Lung (tissue), 11 donors: ENCODE measurements at regions not wholly inside any gene's neighbourhood (a gene's known extent, or its start where the extent isn't known, plus 50 kb on each side); places are given as distances from the start of the nearest gene placed in this dataset.
A peak's percentile ranks its signal among the peaks of the same experiment; 100 is the strongest.

Source experiments
- ATAC-seq: fragments of 200-7000 bp; cut with Tn5 transposase; one replicate; pipeline ENCODE4 v1.9.1; 2020; ENCODE audit warnings: moderate number of reproducible peaks; ENCODE audit not compliant: insufficient read depth, low FRiP score
- DNase-seq, 3 donors: peaks; one replicate each; pipeline ENCODE4 v3.0.0-alpha.2; 2013 to 2017
- H3K27ac ChIP-seq, 2 donors: one replicate each; pipeline ENCODE4 v1.5.1; 2013; ENCODE audit warnings: mild to moderate bottlenecking in 2 of 2, moderate library complexity in 2 of 2, control low read depth in 1 of 2, inconsistent platforms in 1 of 2, low read depth in 1 of 2, low read length in 1 of 2
- H3K27me3 ChIP-seq, 3 donors: one replicate each; pipeline ENCODE4 v1.5.1; 2013; ENCODE audit warnings: low read length in 2 of 3; ENCODE audit not compliant: control insufficient read depth in 3 of 3, insufficient read depth in 3 of 3
- H3K36me3 ChIP-seq, 4 donors: one replicate each; pipeline ENCODE4 v1.5.1; 2013; ENCODE audit warnings: low read length in 4 of 4, mild to moderate bottlenecking in 1 of 4, moderate library complexity in 1 of 4; ENCODE audit not compliant: control insufficient read depth in 4 of 4, insufficient read depth in 4 of 4
- H3K4me1 ChIP-seq, 5 donors: one replicate each; pipeline ENCODE4 v1.5.1; 2013; ENCODE audit warnings: low read length in 5 of 5, mild to moderate bottlenecking in 2 of 5, moderate library complexity in 1 of 5; ENCODE audit not compliant: control insufficient read depth in 5 of 5, insufficient read depth in 5 of 5
- H3K4me3 ChIP-seq: one replicate; pipeline ENCODE4 v1.5.1; 2013; ENCODE audit warnings: mild to moderate bottlenecking, control low read depth, moderate library complexity
- H3K9ac ChIP-seq, 2 donors: one replicate each; pipeline ENCODE4 v1.5.1; 2013; ENCODE audit warnings: low read length in 2 of 2, control low read depth in 1 of 2; ENCODE audit not compliant: insufficient read depth in 1 of 2
- H3K9me3 ChIP-seq, 4 donors: one replicate each; pipeline ENCODE4 v1.5.1; 2013; ENCODE audit warnings: low read length in 3 of 4, mild to moderate bottlenecking in 1 of 4, moderate library complexity in 1 of 4; ENCODE audit not compliant: control insufficient read depth in 4 of 4, insufficient read depth in 3 of 4
- CTCF ChIP-seq: IDR thresholded peaks from 2 replicates; pipeline ENCODE4 v1.5.1; 2012; ENCODE audit warnings: mild to moderate bottlenecking; ENCODE audit errors: control extremely low read depth, extremely low read depth
- WGBS, 2 donors: extraction: QIAGEN DNeasy Blood & Tissue Kit; methylation state at CpG; one replicate each; pipeline ENCODE4 v1.1.7; 2013; 5-methylcytosine and 5-hydroxymethylcytosine counted together
- donor health status: control.
- donor health status: control.
- donor health status: Bipolar disorder and iron deficiency.
- donor health status: healthy.
- donor health status: DM: yes; HTN: yes; CAD: no.

GRCh38 chr20:17021481-17021880 is 205.4 kb upstream of the PCSK2 start:
- TF ChIP-seq CTCF: no peak
- Histone ChIP-seq H3K9me3 (peaks cover 0 to 2% (median 0%) of the 10 kb centered on the region in 4 donors), H3K4me3 (no peak overlapping the region), H3K36me3 (no peaks in the 10 kb centered on the region), H3K27me3 (peaks cover 0 to 5% (median 0%) of the 10 kb centered on the region in 3 donors), H3K27ac (no peak overlapping the region), H3K9ac (no peak overlapping the region), H3K4me1 (no peaks in the 10 kb centered on the region)
- ATAC-seq: no peak
- no peak for DNase-seq

GRCh38 chr20:17023036-17023435 is 203.8 kb upstream of the PCSK2 start:
- Histone ChIP-seq H3K9me3 (peaks cover 0 to 4% (median 1%) of the 10 kb centered on the region in 4 donors), H3K36me3 (no peaks in the 10 kb centered on the region), H3K9ac (no peak overlapping the region), H3K4me3 (no peak overlapping the region), H3K4me1 (no peaks in the 10 kb centered on the region), H3K27ac (no peak overlapping the region), H3K27me3 (peaks cover 0 to 5% (median 0%) of the 10 kb centered on the region in 3 donors)
- ATAC-seq: no peak
- no peak for TF ChIP-seq CTCF
- DNase-seq: no peak
- WGBS, 2 donors: 56 to 71% methylated on average over 1 of the region's 1 CpG

- ATAC-seq: no peak
- H3K4me1 ChIP-seq: no peaks in the 10 kb centered on the region
- TF ChIP-seq CTCF: no peak
- peaks cover 0 to 4% (median 1%) of the 10 kb centered on the region in 4 donors for H3K9me3 ChIP-seq
- 18 to 21% methylated on average over 8 of the region's 8 CpGs for WGBS, 2 donors
- H3K27ac ChIP-seq: no peak overlapping the region
- H3K27me3 ChIP-seq: peaks cover 0 to 5% (median 0%) of the 10 kb centered on the region in 3 donors
- no peak for DNase-seq
- H3K4me3 ChIP-seq: no peak overlapping the region
- no peak overlapping the region for H3K9ac ChIP-seq
- no peaks in the 10 kb centered on the region for H3K36me3 ChIP-seq
Observed at GRCh38 chr20:17023806-17024205, 203.0 kb upstream of the PCSK2 start.

GRCh38 chr20:17024513-17025119 is 202.2 kb upstream of the PCSK2 start:
- H3K27me3 ChIP-seq: peaks cover 0 to 5% (median 0%) of the 10 kb centered on the region in 3 donors
- no peaks in the 10 kb centered on the region for H3K36me3 ChIP-seq
- H3K4me3 ChIP-seq: no peak overlapping the region
- DNase-seq (no peak), ATAC-seq (peak; percentile 69)
- no peak overlapping the region for H3K27ac ChIP-seq
- no peak for TF ChIP-seq CTCF
- H3K9ac ChIP-seq: no peak overlapping the region
- H3K4me1 ChIP-seq: no peaks in the 10 kb centered on the region
- 39 to 46% methylated on average over 5 of the region's 5 CpGs for WGBS, 2 donors
- peaks cover 0 to 4% (median 1%) of the 10 kb centered on the region in 4 donors for H3K9me3 ChIP-seq
